ENCODE measurements at regions not wholly inside any gene's neighbourhood (a gene's known extent, or its start where the extent isn't known, plus 50 kb on each side); places are given as distances from the start of the nearest gene placed in this dataset.

DNA sequence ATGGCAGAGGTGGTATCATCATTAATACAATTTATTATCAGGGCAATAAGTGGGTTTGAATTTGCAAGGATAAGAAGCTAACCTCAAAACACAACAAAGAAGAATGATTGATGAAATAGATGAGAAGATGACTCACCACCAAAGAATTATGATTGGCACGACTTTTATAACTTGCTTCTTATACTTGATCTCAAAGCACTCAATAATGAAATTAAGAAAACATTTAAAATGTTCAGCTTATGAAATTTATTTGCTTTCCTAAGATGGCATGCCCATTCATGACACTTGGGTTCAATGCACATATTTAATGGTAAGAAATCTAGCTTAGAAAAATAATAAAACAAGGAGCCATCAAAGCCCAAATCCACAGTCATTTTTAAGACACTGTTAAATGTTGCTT, 477.5 kb downstream of the GJA1 start:
- H2AFZ ChIP-seq (ENCODE audit: low read length), result no peak overlapping the region
- H3K9ac ChIP-seq (ENCODE audit: insufficient read depth, low read depth, low read length), result no peak overlapping the region
- H3K27me3 ChIP-seq (ENCODE audit: control insufficient read depth in 1 of 2, insufficient read depth in 2 of 2, low read length in 2 of 2), result no peaks in the 10 kb centered on the region
- no peak overlapping the region for H3K4me2 ChIP-seq (ENCODE audit: low read depth, low read length)
- no peak for DNase-seq (ENCODE audit: low spot score)
- ChIA-PET POLR2A (no interaction called here), CTCF (ENCODE audit: low intra/inter-chr PET ratio, low total read pairs) (no interaction called here)
- H3K36me3 ChIP-seq (replicated peaks in 1 of 2; ENCODE audit: control insufficient read depth in 1 of 2, insufficient read depth in 2 of 2, low read length in 2 of 2), result no peaks in the 10 kb centered on the region
- no peak for ATAC-seq
- in situ Hi-C loops (cut with HindIII; ENCODE audit: extremely low pct_ligation_motif_present, low pct_unique_long_range_greater_than_20kb), result no loop called here
- FAIRE-seq, result no peak
- no peaks in the 10 kb centered on the region for H3K4me1 ChIP-seq (ENCODE audit: insufficient read depth, low read length)
- intact Hi-C loops (cut with micrococcal nuclease; ENCODE audit: unreplicated experiment), result no loop called here
- H3K79me2 ChIP-seq (ENCODE audit: insufficient read depth, low read length), result no peaks in the 10 kb centered on the region
- WGBS (ENCODE audit: low lambda C conversion rate), result 2% methylated on average over 1 of the region's 1 CpG
- no peak overlapping the region for H3K27ac ChIP-seq (ENCODE audit: extremely low read length, insufficient read depth, low read length)
- no peak overlapping the region for H3K4me3 ChIP-seq (replicated peaks in 1 of 3; ENCODE audit: insufficient read depth in 1 of 3, low read depth in 2 of 3, low read length in 3 of 3)
- H3K9me3 ChIP-seq (ENCODE audit: low read length), result peaks cover 8% of the 10 kb centered on the region
- BruUV-seq (replicated peaks), result no TSS peak
- H4K20me1 ChIP-seq (ENCODE audit: insufficient read depth, low read length), result no peaks in the 10 kb centered on the region
- TF ChIP-seq KDM2A (CRISPR knock-in tag; IDR thresholded peaks at IDR 0.05; ENCODE audit: borderline replicate concordance, low read depth) (no peak), NFYC (CRISPR knock-in tag; IDR thresholded peaks at IDR 0.05) (no peak), ZNF678 (CRISPR knock-in tag; IDR thresholded peaks at IDR 0.05) (no peak), ZNF777 (CRISPR knock-in tag; IDR thresholded peaks at IDR 0.05) (no peak), SRSF9 (IDR thresholded peaks at IDR 0.05; ENCODE audit: borderline replicate concordance, insufficient read depth, low read depth, low read length, poor library complexity, severe bottlenecking) (no peak), MTERF4 (CRISPR knock-in tag; IDR thresholded peaks at IDR 0.05) (no peak), E2F2 (CRISPR knock-in tag; IDR thresholded peaks at IDR 0.05; ENCODE audit: borderline replicate concordance) (no peak), EEA1 (CRISPR knock-in tag; IDR thresholded peaks at IDR 0.05; ENCODE audit: borderline replicate concordance) (no peak), ZSCAN31 (CRISPR knock-in tag; IDR thresholded peaks at IDR 0.05; ENCODE audit: low read depth) (no peak), NCOA1 (CRISPR knock-in tag; IDR thresholded peaks at IDR 0.05) (no peak), NR1H2 (CRISPR knock-in tag; IDR thresholded peaks at IDR 0.05; ENCODE audit: borderline replicate concordance, low read depth) (no peak)
- TF ChIP-seq, protein P1, sequence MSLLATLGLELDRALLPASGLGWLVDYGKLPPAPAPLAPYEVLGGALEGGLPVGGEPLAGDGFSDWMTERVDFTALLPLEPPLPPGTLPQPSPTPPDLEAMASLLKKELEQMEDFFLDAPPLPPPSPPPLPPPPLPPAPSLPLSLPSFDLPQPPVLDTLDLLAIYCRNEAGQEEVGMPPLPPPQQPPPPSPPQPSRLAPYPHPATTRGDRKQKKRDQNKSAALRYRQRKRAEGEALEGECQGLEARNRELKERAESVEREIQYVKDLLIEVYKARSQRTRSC (CRISPR knock-in tag; IDR thresholded peaks at IDR 0.05; ENCODE audit: low read depth), result no peak
